Activated CD8-positive, alpha-beta T cell treated with anti-CD3 and anti-CD28 coated beads for 36 hours (primary cell): ENCODE measurements at regions not wholly inside any gene's neighbourhood (a gene's known extent, or its start where the extent isn't known, plus 50 kb on each side); places are given as distances from the start of the nearest gene placed in this dataset.

Experiments
- ATAC-seq: fragments of 200-7000 bp; cut with Tn5 transposase; one replicate; pipeline ENCODE4 v1.10.0; 2021; ENCODE audit warnings: mild to moderate bottlenecking, moderate library complexity
- CTCF ChIA-PET: fragments of 350-600 bp; sonication (Branson Sonifier 250); formaldehyde crosslinking; loops from one replicate; lab custom pipeline; 2021; ENCODE audit warnings: antibody characterized with exemption; lab: Charles Lee
- POLR2A ChIA-PET: fragments of 350-600 bp; sonication (Branson Sonifier 250); formaldehyde crosslinking; loops from one replicate; lab custom pipeline; 2021; ENCODE audit warnings: antibody characterized with exemption; lab: Charles Lee
- DNase-seq: peaks from one replicate; pipeline ENCODE4 v3.0.0-alpha.2; 2020
- H3K27ac Mint-ChIP-seq: one replicate; pipeline ENCODE4 v1.8.0; 2021; ENCODE audit warnings: mild to moderate bottlenecking, mixed read lengths
- H3K27me3 Mint-ChIP-seq: one replicate; pipeline ENCODE4 v1.8.0; 2021; ENCODE audit warnings: mixed read lengths
- H3K36me3 Mint-ChIP-seq: one replicate; pipeline ENCODE4 v1.8.0; 2021; ENCODE audit warnings: low read depth, mixed read lengths
- H3K4me1 Mint-ChIP-seq: one replicate; pipeline ENCODE4 v1.8.0; 2021; ENCODE audit warnings: low read depth, mixed read lengths
- H3K4me3 Mint-ChIP-seq: one replicate; pipeline ENCODE4 v1.8.0; 2021; ENCODE audit warnings: mild to moderate bottlenecking, moderate library complexity, mixed read lengths
- H3K9me3 Mint-ChIP-seq: one replicate; pipeline ENCODE4 v1.8.0; 2021; ENCODE audit warnings: mixed read lengths
- CTCF ChIP-seq: fragments of 200-600 bp; IDR thresholded peaks from one replicate; pipeline ENCODE4 v1.8.0; 2022; ENCODE audit warnings: antibody characterized with exemption, mild to moderate bottlenecking
- intact Hi-C: fragments of 100-400 bp; cut with micrococcal nuclease; formaldehyde crosslinking; loops from one replicate; pipeline ENCODE4 v1.10.0; 2022

DNA sequence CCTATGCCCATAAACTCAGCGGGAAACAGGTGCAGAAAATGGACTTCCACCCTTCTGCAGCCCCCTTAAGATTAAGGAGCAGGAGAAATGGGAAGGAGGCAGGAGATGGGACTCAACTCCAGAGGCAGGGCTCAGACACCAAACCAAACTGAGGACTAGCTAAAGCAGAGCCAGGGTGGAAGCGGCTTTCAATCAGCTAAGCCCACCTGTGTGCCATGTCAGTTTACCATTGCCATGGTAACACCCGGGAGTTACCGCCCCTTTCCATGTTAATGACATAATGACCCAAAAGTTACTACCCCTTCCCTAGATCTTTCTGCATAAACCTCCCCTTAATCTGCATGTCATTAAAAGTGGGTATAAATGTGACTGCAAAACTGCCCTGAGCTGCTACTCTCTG lies 653.5 kb downstream of the PTPRU start:
- no peaks in the 10 kb centered on the region for H3K4me1 Mint-ChIP-seq
- POLR2A ChIA-PET, result no interaction called here
- DNase-seq (no peak), ATAC-seq (no peak)
- CTCF ChIA-PET, result no interaction called here
- intact Hi-C loops, result no loop called here
- peaks cover 5% of the 10 kb centered on the region for H3K27me3 Mint-ChIP-seq
- no peak overlapping the region for H3K27ac Mint-ChIP-seq
- no peaks in the 10 kb centered on the region for H3K9me3 Mint-ChIP-seq
- no peak for TF ChIP-seq CTCF
- no peaks in the 10 kb centered on the region for H3K36me3 Mint-ChIP-seq
- H3K4me3 Mint-ChIP-seq, result no peak overlapping the region

- Mint-ChIP-seq H3K9me3 (no peaks in the 10 kb centered on the region), H3K36me3 (no peaks in the 10 kb centered on the region), H3K4me3 (no peak overlapping the region), H3K27me3 (peaks cover 1% of the 10 kb centered on the region), H3K27ac (no peak overlapping the region), H3K4me1 (no peaks in the 10 kb centered on the region)
- POLR2A ChIA-PET, result no interaction called here
- DNase-seq, result no peak
- no peak for TF ChIP-seq CTCF
- CTCF ChIA-PET, result no interaction called here
- intact Hi-C loops, result no loop called here
- ATAC-seq, result no peak
These were observed 648.4 kb downstream of the PTPRU start for GRCh38 chr1:29884740-29885139.

GRCh38 chr1:29883986-29884385 lies 647.7 kb downstream of the PTPRU start:
- H3K27me3 Mint-ChIP-seq, result peaks cover 1% of the 10 kb centered on the region
- DNase-seq, result no peak
- intact Hi-C loops, result no loop called here
- H3K4me3 Mint-ChIP-seq, result no peak overlapping the region
- no peak overlapping the region for H3K27ac Mint-ChIP-seq
- ChIA-PET CTCF (no interaction called here), POLR2A (no interaction called here)
- H3K9me3 Mint-ChIP-seq, result no peaks in the 10 kb centered on the region
- no peaks in the 10 kb centered on the region for H3K36me3 Mint-ChIP-seq
- ATAC-seq, result no peak
- H3K4me1 Mint-ChIP-seq, result no peaks in the 10 kb centered on the region
- no peak for TF ChIP-seq CTCF

DNA sequence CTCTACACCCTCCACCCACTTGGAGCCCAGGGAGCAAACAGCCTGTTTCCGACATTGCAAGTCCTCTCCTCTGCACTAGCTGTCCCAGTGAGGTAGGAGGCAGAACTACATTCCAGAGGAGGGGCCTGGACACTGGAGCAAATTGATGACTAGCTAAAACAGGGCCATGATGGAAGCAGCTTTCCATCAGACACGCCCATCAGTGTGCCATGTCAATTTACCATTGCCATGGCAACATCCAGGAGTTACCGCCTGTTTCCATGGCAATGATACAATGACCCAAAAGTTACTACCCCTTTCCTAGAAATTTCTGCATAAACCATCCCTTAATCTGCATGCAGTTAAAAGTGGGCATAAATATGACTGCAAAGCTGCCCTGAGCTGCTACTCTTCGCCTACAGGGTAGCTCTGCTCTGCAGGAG lies 647.1 kb downstream of the PTPRU start:
- CTCF ChIA-PET, result no interaction called here
- DNase-seq, result no peak
- ATAC-seq, result no peak
- H3K27ac Mint-ChIP-seq, result no peak overlapping the region
- H3K36me3 Mint-ChIP-seq, result no peaks in the 10 kb centered on the region
- H3K4me1 Mint-ChIP-seq, result no peaks in the 10 kb centered on the region
- H3K4me3 Mint-ChIP-seq, result no peak overlapping the region
- POLR2A ChIA-PET, result no interaction called here
- intact Hi-C loops, result no loop called here
- no peak for TF ChIP-seq CTCF
- no peaks in the 10 kb centered on the region for H3K9me3 Mint-ChIP-seq
- peaks cover 1% of the 10 kb centered on the region for H3K27me3 Mint-ChIP-seq

GRCh38 chr1:29880556-29880955 lies 644.2 kb downstream of the PTPRU start:
- no peak overlapping the region for H3K4me3 Mint-ChIP-seq
- DNase-seq, result no peak
- H3K9me3 Mint-ChIP-seq, result no peaks in the 10 kb centered on the region
- H3K27ac Mint-ChIP-seq, result no peak overlapping the region
- no peak for ATAC-seq
- ChIA-PET CTCF (no interaction called here), POLR2A (no interaction called here)
- TF ChIP-seq CTCF, result no peak
- H3K36me3 Mint-ChIP-seq, result no peaks in the 10 kb centered on the region
- intact Hi-C loops, result no loop called here
- H3K4me1 Mint-ChIP-seq, result no peaks in the 10 kb centered on the region
- H3K27me3 Mint-ChIP-seq, result peaks cover 3% of the 10 kb centered on the region
